AG08395 (cell line): ENCODE measurements at regions not wholly inside any gene's neighbourhood (a gene's known extent, or its start where the extent isn't known, plus 50 kb on each side); places are given as distances from the start of the nearest gene placed in this dataset.
"Not testable (repeated sequence)": the region's sequence is repeated elsewhere in the genome, so short reads cannot be mapped to it uniquely, and the experiment has no call there.

Experiments used
- DNase-seq: peaks from one replicate; pipeline ENCODE4 v3.0.0; 2012; ENCODE audit warnings: mixed read lengths, low spot score

- no peak for DNase-seq
Observed at GRCh38 chr18:1848716-1849115, 722.6 kb downstream of the METTL4 start.

DNA sequence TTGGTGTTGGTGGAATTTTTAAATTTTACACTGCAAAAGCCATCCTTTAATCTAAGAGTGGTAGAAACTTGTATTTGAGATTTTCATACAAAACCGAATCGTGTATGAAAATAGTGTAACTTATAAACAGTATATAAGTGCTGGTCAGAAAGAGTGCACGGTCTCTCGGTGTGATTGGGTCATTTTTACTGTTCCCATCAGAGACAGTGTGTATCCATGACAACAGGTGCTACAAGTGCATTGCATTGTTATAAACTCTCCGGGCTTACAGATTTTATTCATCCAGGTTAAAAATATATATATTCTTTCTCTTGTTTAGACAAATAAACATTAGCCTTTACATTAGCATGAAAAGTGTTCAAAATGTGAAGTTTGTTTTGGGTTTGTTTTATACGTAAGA, 721.9 kb downstream of the METTL4 start:
- no peak for DNase-seq

DNA sequence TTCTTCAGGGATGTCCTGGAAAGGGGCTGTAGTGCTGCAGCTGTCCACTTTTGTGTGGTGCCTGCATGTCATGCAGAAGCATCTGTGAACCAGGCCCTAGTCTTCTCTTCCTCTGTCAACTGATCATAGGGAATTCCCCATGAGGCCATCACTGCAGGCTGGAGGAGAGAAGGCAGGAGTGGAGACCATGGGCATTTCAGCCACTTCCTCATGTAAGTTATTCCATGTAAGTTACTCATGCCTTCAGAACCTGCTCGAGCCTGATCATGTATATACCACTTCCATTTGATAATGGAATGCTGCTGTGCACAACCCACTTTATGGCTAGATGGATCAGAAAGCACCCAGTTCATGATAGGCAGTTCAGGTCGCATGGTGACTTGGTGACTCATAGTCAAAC, 714.0 kb downstream of the METTL4 start:
- DNase-seq: not testable (repeated sequence)

- no peak for DNase-seq
Observed at GRCh38 chr18:1861473-1861872, 709.8 kb downstream of the METTL4 start.

GRCh38 chr18:1865869-1866268, 705.4 kb downstream of the METTL4 start:
- DNase-seq: no peak

GRCh38 chr18:1872274-1872673, 699.0 kb downstream of the METTL4 start:
- DNase-seq: no peak

GRCh38 chr18:1875219-1875618, 696.1 kb downstream of the METTL4 start:
- no peak for DNase-seq

GRCh38 chr18:1884623-1885022, 686.7 kb downstream of the METTL4 start:
- no peak for DNase-seq

DNA sequence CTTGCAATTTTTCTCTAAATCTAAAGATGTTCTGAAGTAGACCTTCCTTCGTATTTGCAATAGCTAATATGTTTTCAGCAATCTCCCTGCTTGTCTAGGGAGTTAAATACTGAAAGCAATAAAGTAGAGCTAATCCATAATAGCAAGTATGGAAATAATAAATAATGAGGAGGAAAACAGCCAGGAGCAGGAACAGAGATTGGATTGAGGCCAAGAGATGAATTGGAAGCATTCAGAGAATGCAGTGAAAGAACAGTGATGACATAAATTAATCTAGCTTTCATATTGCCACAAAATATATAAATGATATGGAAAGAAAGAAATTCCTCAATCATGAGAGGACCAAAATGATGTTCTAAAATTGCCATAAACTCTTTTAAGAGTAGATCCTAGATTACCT, 679.7 kb downstream of the METTL4 start:
- DNase-seq: no peak

GRCh38 chr18:1892191-1892590, 679.1 kb downstream of the METTL4 start:
- DNase-seq: no peak

- no peak for DNase-seq
Observed at GRCh38 chr18:1895456-1896185, 675.7 kb downstream of the METTL4 start.

GRCh38 chr18:1906421-1906820, 664.9 kb downstream of the METTL4 start:
- no peak for DNase-seq

DNA sequence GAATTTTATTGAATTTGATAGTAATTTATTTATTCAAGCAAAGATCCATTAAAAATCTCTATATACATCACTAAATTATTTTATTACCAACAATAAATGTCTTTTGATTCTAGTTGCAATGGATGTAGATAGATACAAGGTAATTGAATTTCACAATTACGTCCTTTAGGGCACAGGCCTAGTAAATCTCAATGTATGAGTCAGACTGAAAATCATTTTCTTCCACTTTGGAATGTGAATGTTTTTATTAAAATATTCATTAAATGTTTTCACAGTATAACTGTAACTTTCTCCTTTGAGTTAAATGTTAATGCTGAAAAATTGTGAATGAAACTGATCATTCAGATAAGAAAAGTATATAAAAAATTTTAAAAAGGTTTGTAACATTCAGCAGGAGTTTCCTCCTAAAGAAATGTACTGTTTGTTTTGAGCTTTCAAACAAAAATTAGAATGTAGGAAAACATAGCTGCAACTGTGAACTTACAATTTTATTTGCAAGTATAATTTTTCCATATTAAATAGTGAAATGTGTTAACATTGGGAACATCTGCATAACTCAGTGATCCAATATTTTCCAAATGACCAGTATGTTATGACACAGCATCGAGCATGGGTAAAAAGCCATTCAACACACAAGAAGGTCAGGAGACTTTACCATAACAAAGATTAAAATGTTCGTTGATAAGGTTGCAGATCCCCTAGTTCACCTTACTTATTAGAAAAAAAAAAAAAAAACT, 663.7 kb downstream of the METTL4 start:
- no peak for DNase-seq

GRCh38 chr18:1914489-1914888, 656.8 kb downstream of the METTL4 start:
- DNase-seq: no peak

DNA sequence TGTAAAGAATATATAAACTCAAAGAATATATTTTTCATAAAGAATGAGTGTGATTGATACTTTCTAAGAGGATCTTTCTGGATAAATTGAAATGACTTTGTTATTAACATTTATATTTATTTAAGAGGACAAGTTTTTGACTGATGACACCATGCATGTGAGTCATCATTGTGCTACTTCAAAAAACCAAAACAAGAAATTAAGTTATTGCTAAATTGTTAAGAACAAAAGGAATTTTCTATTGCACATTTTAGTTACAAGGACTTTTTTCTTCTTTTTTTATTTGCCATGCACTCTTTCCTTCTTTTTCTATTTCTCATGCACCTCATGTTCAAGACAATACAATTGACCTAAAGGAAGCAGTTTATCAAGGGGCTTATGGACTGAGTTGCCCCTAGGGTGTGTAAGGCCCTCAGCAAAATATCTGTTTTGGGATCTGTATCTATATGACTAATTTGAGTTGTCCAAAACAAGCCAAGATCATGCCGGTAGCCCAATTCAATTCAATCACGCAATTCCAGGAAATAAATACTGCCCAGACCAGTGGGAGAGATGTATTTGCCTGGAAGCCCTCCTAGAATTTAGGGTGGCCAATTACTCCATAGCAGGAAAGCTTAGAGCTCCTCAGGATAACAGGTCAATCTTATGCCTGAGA, 654.3 kb downstream of the METTL4 start:
- DNase-seq: no peak

DNA sequence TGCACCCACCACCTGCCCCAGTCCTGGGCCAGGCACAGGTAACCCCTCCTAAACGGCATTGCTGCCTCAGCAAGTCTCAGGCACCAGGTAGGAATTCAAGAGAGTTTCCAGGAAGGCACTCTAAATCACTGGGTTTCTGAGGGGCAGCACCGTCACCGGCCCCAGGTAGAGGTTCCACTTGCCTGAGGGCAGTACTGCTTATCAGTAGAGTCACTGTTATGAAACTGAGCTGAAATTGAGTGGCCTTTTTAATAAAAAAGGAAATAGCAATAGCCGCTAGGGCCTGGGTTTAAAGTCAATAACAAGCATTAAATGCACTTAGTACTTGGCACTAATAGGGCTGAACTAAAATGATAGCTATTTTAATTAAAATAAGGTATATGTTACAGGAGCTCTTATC, 653.7 kb downstream of the METTL4 start:
- DNase-seq: no peak

- DNase-seq: no peak
Observed at GRCh38 chr18:1922066-1922465, 649.2 kb downstream of the METTL4 start.

GRCh38 chr18:1928711-1929110, 642.6 kb downstream of the METTL4 start:
- no peak for DNase-seq

- no peak for DNase-seq
Observed at GRCh38 chr18:1929720-1930119, 641.6 kb downstream of the METTL4 start.

GRCh38 chr18:1930291-1931270, 640.7 kb downstream of the METTL4 start:
- DNase-seq: no peak

- no peak for DNase-seq
Observed at GRCh38 chr18:1952486-1952885, 618.8 kb downstream of the METTL4 start.
